GM23338 (cell line): ENCODE measurements at regions not wholly inside any gene's neighbourhood (a gene's known extent, or its start where the extent isn't known, plus 50 kb on each side); places are given as distances from the start of the nearest gene placed in this dataset.
"Not testable (repeated sequence)": the region's sequence is repeated elsewhere in the genome, so short reads cannot be mapped to it uniquely, and the experiment has no call there.

Experiments
- ATAC-seq: fragments of 200-7000 bp; cut with Tn5 transposase; 3 replicates; pipeline ENCODE4 v1.9.1; 2020
- DNase-seq: peaks from one replicate; pipeline ENCODE4 v3.0.0-alpha.2; 2015; ENCODE audit warnings: low spot score
- H2AFZ ChIP-seq: fragments of 200-600 bp; sonication (generic); 2 replicates; pipeline ENCODE4 v1.8.0; 2016; ENCODE audit warnings: antibody characterized with exemption, mild to moderate bottlenecking, moderate library complexity
- H3F3A ChIP-seq: fragments of 200-600 bp; sonication (generic); replicated peaks from 2 replicates; pipeline ENCODE4 v1.8.0; 2017; ENCODE audit warnings: antibody characterized with exemption, mixed run types, low read depth
- H3K27ac ChIP-seq: fragments of 200-600 bp; sonication (generic); 2 replicates; pipeline ENCODE4 v1.6.1; 2016; ENCODE audit warnings: low read depth
- H3K27me3 ChIP-seq: fragments of 200-600 bp; sonication (generic); 2 replicates; pipeline ENCODE4 v1.8.0; 2016; ENCODE audit warnings: mild to moderate bottlenecking, mixed run types, moderate library complexity; ENCODE audit not compliant: insufficient read depth
- H3K36me3 ChIP-seq: fragments of 200-600 bp; sonication (generic); 2 replicates; pipeline ENCODE4 v1.8.0; 2016; ENCODE audit warnings: mild to moderate bottlenecking; ENCODE audit not compliant: insufficient read depth
- H3K4me1 ChIP-seq: fragments of 200-600 bp; sonication (generic); 2 replicates; pipeline ENCODE4 v1.8.0; 2016; ENCODE audit warnings: mild to moderate bottlenecking, moderate library complexity; ENCODE audit not compliant: insufficient read depth
- H3K4me2 ChIP-seq: fragments of 200-600 bp; sonication (generic); 2 replicates; pipeline ENCODE4 v1.7.1; 2017; ENCODE audit warnings: mixed run types
- H3K4me3 ChIP-seq: fragments of 200-600 bp; sonication (generic); 2 replicates; pipeline ENCODE4 v1.6.1; 2016; ENCODE audit warnings: mixed run types
- H3K79me2 ChIP-seq: fragments of 200-600 bp; sonication (generic); replicated peaks from 2 replicates; pipeline ENCODE4 v1.8.0; 2017; ENCODE audit warnings: mild to moderate bottlenecking; ENCODE audit not compliant: insufficient read depth
- H3K9me2 ChIP-seq: fragments of 200-600 bp; sonication (generic); 2 replicates; pipeline ENCODE4 v1.8.0; 2017; ENCODE audit not compliant: insufficient read depth
- H4K20me1 ChIP-seq: fragments of 200-600 bp; sonication (generic); replicated peaks from 2 replicates; pipeline ENCODE4 v1.8.0; 2017; ENCODE audit warnings: mild to moderate bottlenecking; ENCODE audit not compliant: insufficient read depth
- H3K27ac Mint-ChIP-seq: 2 replicates; pipeline ENCODE4 v1.8.0; 2020; ENCODE audit warnings: inconsistent platforms, mild to moderate bottlenecking, moderate library complexity, mixed read lengths
- H3K27me3 Mint-ChIP-seq: 3 replicates; pipeline ENCODE4 v1.8.0; 2022; ENCODE audit warnings: low read depth, mild to moderate bottlenecking, moderate library complexity, mixed read lengths, inconsistent platforms; ENCODE audit not compliant: insufficient read depth, poor library complexity
- H3K36me3 Mint-ChIP-seq: 3 replicates; pipeline ENCODE4 v1.8.0; 2021; ENCODE audit warnings: low read depth, mild to moderate bottlenecking, inconsistent platforms, moderate library complexity, mixed read lengths
- H3K4me1 Mint-ChIP-seq: 3 replicates; pipeline ENCODE4 v1.8.0; 2020; ENCODE audit warnings: mild to moderate bottlenecking, inconsistent platforms, mixed read lengths
- H3K4me3 Mint-ChIP-seq: 3 replicates; pipeline ENCODE4 v1.8.0; 2021; ENCODE audit warnings: moderate library complexity, mild to moderate bottlenecking, inconsistent platforms, mixed read lengths
- H3K9me3 Mint-ChIP-seq: 3 replicates; pipeline ENCODE4 v1.8.0; 2020; ENCODE audit warnings: moderate library complexity, mild to moderate bottlenecking, inconsistent platforms, mixed read lengths
- CTCF ChIP-seq, 2 experiments: fragments of 200-600 bp in 1 of 2; sonication (generic) in 1 of 2; conservative IDR thresholded peaks; 2 replicates each; pipeline versions ENCODE4 v1.5.1 to v1.6.1; 2016 to 2017; ENCODE audit warnings: antibody characterized with exemption in 2 of 2, low read depth in 2 of 2, mild to moderate bottlenecking in 2 of 2, moderate library complexity in 1 of 2

- not testable (repeated sequence) for H3K4me1 ChIP-seq, H3K4me3 Mint-ChIP-seq, H3K9me2 ChIP-seq, DNase-seq, H3K27ac Mint-ChIP-seq, H4K20me1 ChIP-seq, H3F3A ChIP-seq, H3K27me3 ChIP-seq, ATAC-seq, H3K27me3 Mint-ChIP-seq, H3K4me2 ChIP-seq, H3K36me3 Mint-ChIP-seq, H3K4me3 ChIP-seq, H3K9me3 Mint-ChIP-seq, H2AFZ ChIP-seq, H3K36me3 ChIP-seq, H3K79me2 ChIP-seq
- peak overlapping the region; percentile 69; the same call in 1 of the 2 replicates for H3K27ac ChIP-seq
- peaks cover 10% of the 10 kb centered on the region; the same call in 2 of the 3 replicates for H3K4me1 Mint-ChIP-seq
Observed at GRCh38 chr2:87495455-87495854, 252.4 kb upstream of the PLGLB2 start.

GRCh38 chr2:87496036-87497006, 251.6 kb upstream of the PLGLB2 start:
- H2AFZ ChIP-seq, H3K27me3 ChIP-seq, H3K4me3 ChIP-seq, H3K27me3 Mint-ChIP-seq, H4K20me1 ChIP-seq, H3K36me3 ChIP-seq, H3K4me1 ChIP-seq, H3K4me3 Mint-ChIP-seq, H3K4me2 ChIP-seq, H3K27ac ChIP-seq, H3K9me2 ChIP-seq, H3K9me3 Mint-ChIP-seq, H3F3A ChIP-seq, H3K27ac Mint-ChIP-seq, H3K79me2 ChIP-seq, H3K36me3 Mint-ChIP-seq: not testable (repeated sequence)
- peaks cover 12% of the 10 kb centered on the region; the same call in 2 of the 3 replicates for H3K4me1 Mint-ChIP-seq
- peak; percentile 94 for ATAC-seq
- DNase-seq, result peak; percentile 8
- TF ChIP-seq CTCF (conservative IDR thresholded peaks at IDR 0.05; ENCODE audit: low read depth in 2 of 2), result peak in 1 of 2 experiments; percentile 29; a peak in 1 of 4 replicates

- H3F3A ChIP-seq, H3K4me2 ChIP-seq, H3K4me3 Mint-ChIP-seq, H3K4me1 ChIP-seq, H3K27me3 Mint-ChIP-seq, H2AFZ ChIP-seq, H3K9me3 Mint-ChIP-seq, H3K36me3 Mint-ChIP-seq, DNase-seq, H4K20me1 ChIP-seq, H3K27ac ChIP-seq, H3K79me2 ChIP-seq, H3K9me2 ChIP-seq, H3K4me3 ChIP-seq, H3K27me3 ChIP-seq, H3K36me3 ChIP-seq, H3K27ac Mint-ChIP-seq: not testable (repeated sequence)
- H3K4me1 Mint-ChIP-seq, result peaks cover 12% of the 10 kb centered on the region; the same call in 2 of the 3 replicates
- ATAC-seq, result peak; percentile 51
Observed at GRCh38 chr2:87497135-87497534, 250.8 kb upstream of the PLGLB2 start.

GRCh38 chr2:87497700-87498099, 250.2 kb upstream of the PLGLB2 start:
- not testable (repeated sequence) for H3K36me3 ChIP-seq, H3K27ac ChIP-seq, H3K27ac Mint-ChIP-seq, H3K4me1 ChIP-seq, H3F3A ChIP-seq, H3K9me3 Mint-ChIP-seq, H4K20me1 ChIP-seq, H3K4me3 Mint-ChIP-seq, H3K27me3 Mint-ChIP-seq, H2AFZ ChIP-seq, H3K4me3 ChIP-seq, H3K79me2 ChIP-seq, H3K9me2 ChIP-seq, H3K36me3 Mint-ChIP-seq, H3K27me3 ChIP-seq, DNase-seq, ATAC-seq
- peaks cover 12% of the 10 kb centered on the region; the same call in 2 of the 3 replicates for H3K4me1 Mint-ChIP-seq
- 0 out of 2 replicates have a peak overlapping the region, but pooled peaks have one; percentile 57 for H3K4me2 ChIP-seq

GRCh38 chr2:87498169-87498853, 249.6 kb upstream of the PLGLB2 start:
- not testable (repeated sequence) for H3K27me3 Mint-ChIP-seq, DNase-seq, H3F3A ChIP-seq, H3K27ac ChIP-seq, H2AFZ ChIP-seq, H3K27me3 ChIP-seq, H3K4me3 Mint-ChIP-seq, ATAC-seq, H3K4me1 ChIP-seq, H3K79me2 ChIP-seq, H3K9me3 Mint-ChIP-seq, H3K36me3 ChIP-seq, H4K20me1 ChIP-seq, H3K36me3 Mint-ChIP-seq, H3K9me2 ChIP-seq
- Histone ChIP-seq H3K4me3 (0 out of 2 replicates have a peak overlapping the region, but pooled peaks have one; percentile 10), H3K4me2 (peak overlapping the region; percentile 38; the same call in 1 of the 2 replicates)
- peak overlapping the region; percentile 84; the same call in 1 of the 2 replicates for H3K27ac Mint-ChIP-seq
- H3K4me1 Mint-ChIP-seq, result peaks cover 12% of the 10 kb centered on the region; the same call in 2 of the 3 replicates
